HepG2 (cell line): ENCODE measurements at regions not wholly inside any gene's neighbourhood (a gene's known extent, or its start where the extent isn't known, plus 50 kb on each side); places are given as distances from the start of the nearest gene placed in this dataset.

Experiments
- ATAC-seq: fragments of 200-7000 bp; cut with Tn5 transposase; 3 replicates; pipeline ENCODE4 v1.9.1; 2020; ENCODE audit warnings: mild to moderate bottlenecking, moderate library complexity
- BruUV-seq: library from RNA; stranded (reverse); fragments of 400-500 nt; replicated peaks from 2 replicates; lab custom pipeline; 2021; lab: Mats Ljungman, UMichigan
- CTCF ChIA-PET: fragments of 300-600 bp; formaldehyde crosslinking; extraction: SDS; loops from one replicate; lab custom pipeline; 2021; ENCODE audit warnings: low total read pairs, inconsistent platforms, low intra/inter-chr PET ratio; lab: Yijun Ruan, JAX
- POLR2A ChIA-PET: fragments of 350-600 bp; sonication (Branson Sonifier 250); formaldehyde crosslinking; loops from one replicate; lab custom pipeline; 2020; ENCODE audit warnings: antibody characterized with exemption, inconsistent platforms; lab: Yijun Ruan, JAX
- DNase-seq: peaks from one replicate; pipeline ENCODE4 v3.0.0-alpha.2; 2015; ENCODE audit warnings: low spot score
- FAIRE-seq: peaks from 3 replicates; lab custom pipeline; 2011; peaks lifted over from hg19 to GRCh38; lab: Jason Lieb, UNC
- H2AFZ ChIP-seq: one replicate; pipeline ENCODE4 v1.6.1; 2011; ENCODE audit warnings: low read length, inconsistent platforms
- H3K27ac ChIP-seq: fragments of 300-600 bp; 3 replicates; pipeline ENCODE4 v1.8.0; 2011; ENCODE audit warnings: mixed run types, mild to moderate bottlenecking, mixed read lengths, low read length, inconsistent platforms; ENCODE audit not compliant: insufficient read depth; ENCODE audit errors: extremely low read length
- H3K27me3 ChIP-seq, 2 experiments: fragments of 200-600 bp in 1 of 2; 2 replicates in 1 of 2; 3 replicates in 1 of 2; pipeline versions ENCODE4 v1.6.0 to v1.8.0; 2011; ENCODE audit warnings: low read length in 2 of 2, mild to moderate bottlenecking in 2 of 2, moderate library complexity in 2 of 2, inconsistent platforms in 1 of 2; ENCODE audit not compliant: insufficient read depth in 2 of 2, control insufficient read depth in 1 of 2
- H3K36me3 ChIP-seq, 2 experiments: fragments of 200-600 bp in 1 of 2; replicated peaks in 1 of 2; 2 replicates in 1 of 2; 3 replicates in 1 of 2; pipeline versions ENCODE4 v1.5.1 to v1.8.0; 2011; ENCODE audit warnings: low read length in 2 of 2, inconsistent platforms in 1 of 2; ENCODE audit not compliant: insufficient read depth in 2 of 2, control insufficient read depth in 1 of 2
- H3K4me1 ChIP-seq: 2 replicates; pipeline ENCODE4 v1.5.1; 2012; ENCODE audit warnings: low read length, inconsistent platforms; ENCODE audit not compliant: insufficient read depth
- H3K4me2 ChIP-seq: 2 replicates; pipeline ENCODE4 v1.6.0; 2011; ENCODE audit warnings: low read depth, low read length, inconsistent platforms
- H3K4me3 ChIP-seq, 3 experiments: fragments of 200-600 bp in 1 of 3; sonication (generic), shearing (Covaris generic) in 1 of 3; replicated peaks in 1 of 3; 2 replicates each; pipeline ENCODE4 v1.5.1; 2011 to 2016; ENCODE audit warnings: low read length in 3 of 3, inconsistent platforms in 2 of 3, low read depth in 2 of 3, mild to moderate bottlenecking in 2 of 3, control low read depth in 1 of 3, mixed read lengths in 1 of 3; ENCODE audit not compliant: insufficient read depth in 1 of 3
- H3K79me2 ChIP-seq: one replicate; pipeline ENCODE4 v1.6.1; 2011; ENCODE audit warnings: low read length, inconsistent platforms; ENCODE audit not compliant: insufficient read depth
- H3K9ac ChIP-seq: 2 replicates; pipeline ENCODE4 v1.6.0; 2011; ENCODE audit warnings: mild to moderate bottlenecking, low read depth, low read length, inconsistent platforms; ENCODE audit not compliant: insufficient read depth
- H3K9me3 ChIP-seq: 2 replicates; pipeline ENCODE4 v1.5.1; 2012; ENCODE audit warnings: mild to moderate bottlenecking, low read length
- H4K20me1 ChIP-seq: 2 replicates; pipeline ENCODE4 v1.6.0; 2011; ENCODE audit warnings: inconsistent platforms, mild to moderate bottlenecking, low read length, moderate library complexity; ENCODE audit not compliant: insufficient read depth
- ADNP ChIP-seq: sonication (generic); formaldehyde crosslinking; IDR thresholded peaks from 2 replicates; pipeline ENCODE4 v1.4.0; 2020; ENCODE audit warnings: missing genetic modification reagents
- DRAP1 ChIP-seq: IDR thresholded peaks from 2 replicates; pipeline ENCODE4 v1.6.1; 2016; ENCODE audit warnings: missing genetic modification reagents, missing compliant biosample characterization
- GABPA ChIP-seq, 2 experiments: IDR thresholded peaks; 2 replicates each; pipeline ENCODE4 v1.6.1; 2011 to 2016; ENCODE audit warnings: low read depth in 2 of 2, low read length in 1 of 2, missing biosample characterization in 1 of 2, missing genetic modification characterization in 1 of 2
- KLF6 ChIP-seq: IDR thresholded peaks from 2 replicates; pipeline ENCODE4 v1.8.0; 2016; ENCODE audit warnings: missing biosample characterization, missing genetic modification reagents
- ZBTB20 ChIP-seq: sonication (generic); formaldehyde crosslinking; IDR thresholded peaks from 2 replicates; pipeline ENCODE4 v1.8.1; 2023; ENCODE audit warnings: missing genetic modification reagents, low read depth, mild to moderate bottlenecking, borderline replicate concordance
- ZBTB21 ChIP-seq: sonication (generic); formaldehyde crosslinking; IDR thresholded peaks from 2 replicates; pipeline ENCODE4 v1.4.0; 2020; ENCODE audit warnings: missing genetic modification reagents
- ZNF17 ChIP-seq: sonication (generic); formaldehyde crosslinking; IDR thresholded peaks from 2 replicates; pipeline ENCODE4 v1.5.0; 2020; ENCODE audit warnings: mild to moderate bottlenecking, missing genetic modification reagents
- ZNF720 ChIP-seq: sonication (generic); formaldehyde crosslinking; IDR thresholded peaks from 2 replicates; pipeline ENCODE4 v1.4.0; 2020; ENCODE audit warnings: missing genetic modification reagents
- ZNF816 ChIP-seq: sonication (generic); formaldehyde crosslinking; IDR thresholded peaks from 2 replicates; pipeline ENCODE4 v1.8.0; 2022; ENCODE audit warnings: missing genetic modification reagents, mild to moderate bottlenecking, borderline replicate concordance
- ZSCAN25 ChIP-seq: sonication (generic); formaldehyde crosslinking; IDR thresholded peaks from 2 replicates; pipeline ENCODE4 v1.8.0; 2022; ENCODE audit warnings: mild to moderate bottlenecking, missing genetic modification reagents
- WGBS: methylation state at CpG from one replicate; pipeline ENCODE4 v1.1.6; 2017; ENCODE audit warnings: low lambda C conversion rate; 5-methylcytosine and 5-hydroxymethylcytosine counted together
- in situ Hi-C: cut with HindIII; loops from 2 replicates; pipeline ENCODE4 v1.10.0; 2017; ENCODE audit warnings: low pct_unique_long_range_greater_than_20kb; ENCODE audit not compliant: extremely low pct_ligation_motif_present
- intact Hi-C: fragments of 100-400 bp; cut with micrococcal nuclease; formaldehyde crosslinking; loops from one replicate; pipeline ENCODE4 v1.10.0; 2022; ENCODE audit not compliant: unreplicated experiment
- TF ChIP-seq, protein P1 (sequence below): sonication (generic); formaldehyde crosslinking; IDR thresholded peaks from 2 replicates; pipeline ENCODE4 v1.5.0; 2020; ENCODE audit warnings: missing genetic modification reagents
- TF ChIP-seq, protein P2 (sequence below): sonication (generic); formaldehyde crosslinking; IDR thresholded peaks from 2 replicates; pipeline ENCODE4 v1.4.0; 2020; ENCODE audit warnings: mild to moderate bottlenecking, missing genetic modification reagents
- TF ChIP-seq, protein P3 (sequence below): sonication (generic); formaldehyde crosslinking; IDR thresholded peaks from 2 replicates; pipeline ENCODE4 v1.5.0; 2020; ENCODE audit warnings: missing genetic modification reagents
- TF ChIP-seq, protein P4 (sequence below): sonication (generic); formaldehyde crosslinking; IDR thresholded peaks from 2 replicates; pipeline ENCODE4 v1.4.0; 2020; ENCODE audit warnings: missing genetic modification reagents, borderline replicate concordance

GRCh38 chr10:4230036-4230435, 445.0 kb upstream of the KLF6 start:
- H2AFZ ChIP-seq, result no peak overlapping the region

DNA sequence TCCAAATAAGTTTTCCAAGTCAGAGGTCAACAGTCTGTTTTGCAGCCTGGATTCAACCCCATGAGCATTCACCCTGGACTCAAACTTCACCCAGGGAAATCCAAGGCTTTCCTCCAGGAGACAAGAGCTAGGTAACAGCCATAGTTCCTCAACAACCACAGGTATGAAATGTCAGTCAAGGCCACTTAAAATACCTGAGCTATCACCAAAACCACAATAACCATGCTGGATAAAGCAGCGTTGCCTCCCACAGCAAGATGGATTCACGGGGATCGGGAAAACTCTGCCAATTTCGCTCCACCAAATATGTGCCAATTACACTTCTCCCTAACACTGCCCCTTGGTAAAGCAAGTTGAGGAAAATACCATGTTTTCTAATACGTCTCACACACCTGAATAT, 444.1 kb upstream of the KLF6 start:
- H3K27ac ChIP-seq, result no peak overlapping the region
- FAIRE-seq, result no peak
- CTCF ChIA-PET, result no interaction called here
- TF ChIP-seq, protein P1, sequence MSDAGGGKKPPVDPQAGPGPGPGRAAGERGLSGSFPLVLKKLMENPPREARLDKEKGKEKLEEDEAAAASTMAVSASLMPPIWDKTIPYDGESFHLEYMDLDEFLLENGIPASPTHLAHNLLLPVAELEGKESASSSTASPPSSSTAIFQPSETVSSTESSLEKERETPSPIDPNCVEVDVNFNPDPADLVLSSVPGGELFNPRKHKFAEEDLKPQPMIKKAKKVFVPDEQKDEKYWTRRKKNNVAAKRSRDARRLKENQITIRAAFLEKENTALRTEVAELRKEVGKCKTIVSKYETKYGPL (CRISPR knock-in tag), result no peak
- TF ChIP-seq GABPA (IDR thresholded peaks at IDR 0.05; ENCODE audit: low read depth, low read length) (no peak), GABPA (CRISPR knock-in tag; IDR thresholded peaks at IDR 0.05; ENCODE audit: low read depth) (no peak), ZBTB20 (CRISPR knock-in tag) (no peak), ZBTB21 (CRISPR knock-in tag) (no peak), ADNP (CRISPR knock-in tag) (no peak), ZNF720 (CRISPR knock-in tag) (no peak), KLF6 (CRISPR knock-in tag) (no peak), DRAP1 (CRISPR knock-in tag) (no peak)
- TF ChIP-seq, protein P2, sequence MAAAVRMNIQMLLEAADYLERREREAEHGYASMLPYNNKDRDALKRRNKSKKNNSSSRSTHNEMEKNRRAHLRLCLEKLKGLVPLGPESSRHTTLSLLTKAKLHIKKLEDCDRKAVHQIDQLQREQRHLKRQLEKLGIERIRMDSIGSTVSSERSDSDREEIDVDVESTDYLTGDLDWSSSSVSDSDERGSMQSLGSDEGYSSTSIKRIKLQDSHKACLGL, result no peak
- TF ChIP-seq, protein P3, sequence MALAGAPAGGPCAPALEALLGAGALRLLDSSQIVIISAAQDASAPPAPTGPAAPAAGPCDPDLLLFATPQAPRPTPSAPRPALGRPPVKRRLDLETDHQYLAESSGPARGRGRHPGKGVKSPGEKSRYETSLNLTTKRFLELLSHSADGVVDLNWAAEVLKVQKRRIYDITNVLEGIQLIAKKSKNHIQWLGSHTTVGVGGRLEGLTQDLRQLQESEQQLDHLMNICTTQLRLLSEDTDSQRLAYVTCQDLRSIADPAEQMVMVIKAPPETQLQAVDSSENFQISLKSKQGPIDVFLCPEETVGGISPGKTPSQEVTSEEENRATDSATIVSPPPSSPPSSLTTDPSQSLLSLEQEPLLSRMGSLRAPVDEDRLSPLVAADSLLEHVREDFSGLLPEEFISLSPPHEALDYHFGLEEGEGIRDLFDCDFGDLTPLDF (CRISPR knock-in tag), result no peak
- TF ChIP-seq, protein P4, sequence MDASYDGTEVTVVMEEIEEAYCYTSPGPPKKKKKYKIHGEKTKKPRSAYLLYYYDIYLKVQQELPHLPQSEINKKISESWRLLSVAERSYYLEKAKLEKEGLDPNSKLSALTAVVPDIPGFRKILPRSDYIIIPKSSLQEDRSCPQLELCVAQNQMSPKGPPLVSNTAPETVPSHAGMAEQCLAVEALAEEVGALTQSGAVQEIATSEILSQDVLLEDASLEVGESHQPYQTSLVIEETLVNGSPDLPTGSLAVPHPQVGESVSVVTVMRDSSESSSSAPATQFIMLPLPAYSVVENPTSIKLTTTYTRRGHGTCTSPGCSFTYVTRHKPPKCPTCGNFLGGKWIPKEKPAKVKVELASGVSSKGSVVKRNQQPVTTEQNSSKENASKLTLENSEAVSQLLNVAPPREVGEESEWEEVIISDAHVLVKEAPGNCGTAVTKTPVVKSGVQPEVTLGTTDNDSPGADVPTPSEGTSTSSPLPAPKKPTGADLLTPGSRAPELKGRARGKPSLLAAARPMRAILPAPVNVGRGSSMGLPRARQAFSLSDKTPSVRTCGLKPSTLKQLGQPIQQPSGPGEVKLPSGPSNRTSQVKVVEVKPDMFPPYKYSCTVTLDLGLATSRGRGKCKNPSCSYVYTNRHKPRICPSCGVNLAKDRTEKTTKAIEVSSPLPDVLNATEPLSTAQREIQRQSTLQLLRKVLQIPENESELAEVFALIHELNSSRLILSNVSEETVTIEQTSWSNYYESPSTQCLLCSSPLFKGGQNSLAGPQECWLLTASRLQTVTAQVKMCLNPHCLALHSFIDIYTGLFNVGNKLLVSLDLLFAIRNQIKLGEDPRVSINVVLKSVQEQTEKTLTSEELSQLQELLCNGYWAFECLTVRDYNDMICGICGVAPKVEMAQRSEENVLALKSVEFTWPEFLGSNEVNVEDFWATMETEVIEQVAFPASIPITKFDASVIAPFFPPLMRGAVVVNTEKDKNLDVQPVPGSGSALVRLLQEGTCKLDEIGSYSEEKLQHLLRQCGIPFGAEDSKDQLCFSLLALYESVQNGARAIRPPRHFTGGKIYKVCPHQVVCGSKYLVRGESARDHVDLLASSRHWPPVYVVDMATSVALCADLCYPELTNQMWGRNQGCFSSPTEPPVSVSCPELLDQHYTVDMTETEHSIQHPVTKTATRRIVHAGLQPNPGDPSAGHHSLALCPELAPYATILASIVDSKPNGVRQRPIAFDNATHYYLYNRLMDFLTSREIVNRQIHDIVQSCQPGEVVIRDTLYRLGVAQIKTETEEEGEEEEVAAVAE (CRISPR knock-in tag), result no peak

More at GRCh38 chr10:4230036-4230435, 445.0 kb upstream of the KLF6 start:
- no peaks in the 10 kb centered on the region for H3K27me3 ChIP-seq
- H3K9me3 ChIP-seq, result no peaks in the 10 kb centered on the region
- no peak for TF ChIP-seq ZNF816 (CRISPR knock-in tag)
- TF ChIP-seq ZSCAN25 (CRISPR knock-in tag), result no peak
- TF ChIP-seq ZNF17 (CRISPR knock-in tag), result no peak
- TF ChIP-seq, all 625 proteins: peak for 0
- DNase-seq (no peak), FAIRE-seq (no peak), ATAC-seq (no peak)
- intact Hi-C loops, result no loop called here
- 0% methylated on average over 1 of the region's 1 CpG for WGBS
- H3K4me2 ChIP-seq, result no peak overlapping the region
- POLR2A ChIA-PET, result no interaction called here
- no peaks in the 10 kb centered on the region for H3K79me2 ChIP-seq
- H3K4me1 ChIP-seq, result no peaks in the 10 kb centered on the region
- H3K27ac ChIP-seq, result no peak overlapping the region
- H3K9ac ChIP-seq, result no peak overlapping the region
- in situ Hi-C loops, result no loop called here
- CTCF ChIA-PET, result no interaction called here
- no TSS peak for BruUV-seq
- H3K36me3 ChIP-seq, result no peaks in the 10 kb centered on the region
- H4K20me1 ChIP-seq, result no peaks in the 10 kb centered on the region
- no peak overlapping the region for H3K4me3 ChIP-seq

More for the DNA sequence above, 444.1 kb upstream of the KLF6 start:
- H3K9me3 ChIP-seq, result no peaks in the 10 kb centered on the region
- POLR2A ChIA-PET, result no interaction called here
- intact Hi-C loops (no loop called here), in situ Hi-C loops (no loop called here)
- H2AFZ ChIP-seq, result no peak overlapping the region
- no peak overlapping the region for H3K4me2 ChIP-seq
- ATAC-seq (no peak), DNase-seq (no peak)
- no peak overlapping the region for H3K4me3 ChIP-seq
- BruUV-seq, result no TSS peak
- H3K79me2 ChIP-seq, result no peaks in the 10 kb centered on the region
- H3K27me3 ChIP-seq, result no peaks in the 10 kb centered on the region
- no peaks in the 10 kb centered on the region for H3K4me1 ChIP-seq
- no peaks in the 10 kb centered on the region for H4K20me1 ChIP-seq
- H3K9ac ChIP-seq, result no peak overlapping the region
- H3K36me3 ChIP-seq, result no peaks in the 10 kb centered on the region
- 4% methylated on average over 5 of the region's 5 CpGs for WGBS
